WERI-Rb-1 (cell line): ENCODE measurements at regions not wholly inside any gene's neighbourhood (a gene's known extent, or its start where the extent isn't known, plus 50 kb on each side); places are given as distances from the start of the nearest gene placed in this dataset.

Source experiments
- DNase-seq: peaks from one replicate; pipeline ENCODE4 v3.0.0-alpha.2; 2020
- H3K27ac ChIP-seq: fragments of 250-450 bp; sonication (Bioruptor Pico); 2 replicates; pipeline ENCODE4 v1.5.1; 2020; ENCODE audit warnings: mild to moderate bottlenecking, moderate library complexity
- H3K27me3 ChIP-seq: fragments of 250-450 bp; sonication (Bioruptor Pico); 2 replicates; pipeline ENCODE4 v1.5.1; 2021; ENCODE audit warnings: mild to moderate bottlenecking, low read depth, moderate library complexity; ENCODE audit not compliant: insufficient read depth, severe bottlenecking
- H3K36me3 ChIP-seq: fragments of 250-450 bp; sonication (Bioruptor Pico); 2 replicates; pipeline ENCODE4 v1.5.1; 2020; ENCODE audit warnings: mild to moderate bottlenecking, moderate library complexity
- H3K4me3 ChIP-seq: 2 replicates; pipeline ENCODE4 v1.5.1; 2011; ENCODE audit warnings: low read depth, mild to moderate bottlenecking, control low read depth, low read length
- H3K9me3 ChIP-seq: fragments of 250-450 bp; sonication (Bioruptor Pico); 2 replicates; pipeline ENCODE4 v1.5.1; 2021; ENCODE audit warnings: mild to moderate bottlenecking, moderate library complexity; ENCODE audit not compliant: severe bottlenecking
- CTCF ChIP-seq: IDR thresholded peaks from 2 replicates; pipeline ENCODE4 v1.5.1; 2011; ENCODE audit warnings: low read depth, mild to moderate bottlenecking, control low read depth, inconsistent platforms, low read length

GRCh38 chr2:196528486-196529223 lies 110.9 kb upstream of the CCDC150 start:
- H3K4me3 ChIP-seq = no peak overlapping the region
- no peak for DNase-seq
- H3K27me3 ChIP-seq = no peaks in the 10 kb centered on the region
- no peaks in the 10 kb centered on the region for H3K36me3 ChIP-seq
- H3K27ac ChIP-seq = no peak overlapping the region
- H3K9me3 ChIP-seq = no peaks in the 10 kb centered on the region
- no peak for TF ChIP-seq CTCF

DNA sequence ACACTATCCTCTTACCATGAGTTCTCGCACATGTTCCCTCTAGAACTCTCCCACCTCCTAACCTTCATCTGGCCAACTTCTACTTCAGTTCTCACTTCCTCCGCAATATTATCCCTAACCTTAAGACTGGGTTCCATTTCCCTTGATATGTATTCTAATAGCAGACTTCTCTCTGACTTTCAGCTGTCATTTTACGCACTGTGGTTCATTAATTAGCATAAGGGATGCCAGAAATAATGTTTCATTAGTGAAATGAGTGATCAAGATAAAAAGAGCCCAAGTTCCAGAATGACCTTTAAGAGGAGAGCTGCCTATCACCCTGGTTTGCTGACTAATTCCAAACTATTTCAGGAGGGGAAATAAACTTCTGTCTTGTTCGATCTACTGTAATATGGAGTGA lies 108.6 kb upstream of the CCDC150 start:
- H3K4me3 ChIP-seq = no peak overlapping the region
- no peaks in the 10 kb centered on the region for H3K27me3 ChIP-seq
- TF ChIP-seq CTCF = no peak
- DNase-seq = no peak
- no peak overlapping the region for H3K27ac ChIP-seq
- H3K36me3 ChIP-seq = no peaks in the 10 kb centered on the region
- H3K9me3 ChIP-seq = no peaks in the 10 kb centered on the region

DNA sequence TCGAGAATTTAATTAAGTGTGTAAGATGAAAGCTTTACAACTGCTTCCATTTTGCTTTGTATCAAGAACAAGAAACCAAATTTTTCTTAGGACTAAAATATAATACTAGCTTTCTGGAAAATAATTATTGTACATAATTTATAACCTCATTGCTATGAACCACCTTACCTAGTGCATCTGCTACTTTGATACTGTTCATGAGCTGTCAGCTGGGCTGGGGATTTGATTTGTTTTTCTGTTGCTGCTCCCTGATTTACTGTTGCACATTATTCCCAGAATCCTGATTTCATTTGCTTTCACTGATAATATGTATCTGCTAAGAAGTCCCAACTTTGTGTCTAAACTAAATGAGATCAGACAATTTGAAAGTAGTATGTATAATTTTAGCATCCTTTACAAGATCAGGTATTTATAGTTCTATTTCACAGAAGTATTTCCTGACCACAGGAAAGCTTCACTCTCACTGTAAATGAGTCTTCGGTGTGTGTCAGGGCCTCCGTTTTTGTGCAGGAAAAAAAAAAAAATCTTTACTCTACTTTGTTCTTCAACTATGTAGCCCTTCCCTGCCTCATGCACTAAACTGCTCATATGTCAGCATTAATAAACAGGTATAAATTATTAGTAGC lies 105.6 kb upstream of the CCDC150 start:
- Histone ChIP-seq H3K27ac (no peak overlapping the region), H3K36me3 (no peaks in the 10 kb centered on the region), H3K27me3 (no peaks in the 10 kb centered on the region), H3K4me3 (no peak overlapping the region), H3K9me3 (no peaks in the 10 kb centered on the region)
- no peak for TF ChIP-seq CTCF
- no peak for DNase-seq

DNA sequence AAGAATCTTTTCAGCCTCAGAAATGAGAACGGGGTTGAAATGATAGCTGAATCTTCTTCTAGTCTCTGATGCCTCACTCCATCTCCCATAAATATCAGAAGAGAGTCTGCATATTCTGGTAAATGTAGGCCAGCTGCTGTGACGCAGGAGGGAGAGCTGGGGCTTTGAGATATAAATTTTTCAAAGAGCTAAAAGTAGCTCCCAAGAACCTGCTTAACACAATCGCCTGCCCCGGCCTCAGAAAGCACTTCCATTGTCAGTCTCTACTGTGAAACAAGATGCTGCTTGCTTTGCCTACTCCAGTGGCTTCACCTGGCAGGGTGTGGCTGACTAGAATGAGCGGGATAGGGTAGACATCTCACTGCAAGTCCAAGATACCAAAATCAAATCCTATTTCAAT lies 105.0 kb upstream of the CCDC150 start:
- DNase-seq = no peak
- no peak overlapping the region for H3K4me3 ChIP-seq
- no peaks in the 10 kb centered on the region for H3K27me3 ChIP-seq
- TF ChIP-seq CTCF = no peak
- no peak overlapping the region for H3K27ac ChIP-seq
- no peaks in the 10 kb centered on the region for H3K36me3 ChIP-seq
- H3K9me3 ChIP-seq = no peaks in the 10 kb centered on the region

DNA sequence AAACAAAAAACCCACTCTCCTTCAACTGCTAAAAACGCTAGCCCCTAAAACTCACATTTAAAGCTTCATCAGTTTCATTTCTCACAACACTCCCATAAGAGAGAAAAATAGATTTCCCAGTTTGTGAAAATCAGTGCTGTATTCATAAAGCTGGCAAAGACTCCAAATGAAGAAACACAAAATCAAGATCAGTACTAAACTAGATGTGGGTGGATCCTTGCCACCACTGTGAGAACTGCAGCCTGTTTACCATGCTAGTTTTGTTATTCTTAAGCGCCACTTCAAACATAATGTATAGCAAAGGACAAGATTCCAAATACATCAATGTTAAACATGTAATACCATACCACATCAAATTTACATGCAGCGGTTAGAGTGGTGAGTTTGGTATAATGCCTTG lies 104.5 kb upstream of the CCDC150 start:
- Histone ChIP-seq H3K36me3 (no peaks in the 10 kb centered on the region), H3K9me3 (no peaks in the 10 kb centered on the region), H3K27ac (no peak overlapping the region), H3K27me3 (no peaks in the 10 kb centered on the region), H3K4me3 (no peak overlapping the region)
- TF ChIP-seq CTCF = no peak
- DNase-seq = no peak

DNA sequence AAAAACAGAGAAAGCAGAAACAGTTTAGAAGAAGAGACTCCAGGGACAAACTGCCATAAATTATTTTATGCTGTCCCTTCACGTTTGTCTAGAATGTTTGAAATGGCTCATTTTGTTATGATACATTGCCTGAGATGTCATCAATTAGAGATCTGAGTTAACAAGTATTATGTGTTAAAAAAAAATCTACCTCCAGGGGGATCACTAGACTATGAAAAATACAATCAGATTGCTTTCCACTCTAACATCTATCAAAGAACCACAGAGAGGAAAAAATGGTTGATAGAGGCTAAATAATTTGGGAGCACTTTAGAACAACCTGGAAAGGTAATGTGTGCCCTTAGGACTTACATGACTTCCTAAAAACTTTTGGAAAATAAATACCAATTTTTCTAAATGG lies 103.8 kb upstream of the CCDC150 start:
- H3K9me3 ChIP-seq = no peaks in the 10 kb centered on the region
- no peaks in the 10 kb centered on the region for H3K36me3 ChIP-seq
- H3K27me3 ChIP-seq = no peaks in the 10 kb centered on the region
- no peak for TF ChIP-seq CTCF
- no peak overlapping the region for H3K4me3 ChIP-seq
- DNase-seq = no peak
- H3K27ac ChIP-seq = no peak overlapping the region
